ENCODE measurements at regions not wholly inside any gene's neighbourhood (a gene's known extent, or its start where the extent isn't known, plus 50 kb on each side); places are given as distances from the start of the nearest gene placed in this dataset.
"Not testable (repeated sequence)": the region's sequence is repeated elsewhere in the genome, so short reads cannot be mapped to it uniquely, and the experiment has no call there.

- Histone ChIP-seq H4K20me1 (peaks cover 0 to 16% (median 0%) of the 10 kb centered on the region in 11 experiments; a peak in 2 of 22 replicates), H3K9me3 (replicated peaks in 1 of 11) (peaks cover 0 to 19% (median 9%) of the 10 kb centered on the region in 11 experiments; a peak in 13 of 22 replicates), H3K9ac (no peak overlapping the region), H3K36me3 (no peaks in the 10 kb centered on the region), H3K4me1 (peaks cover 40 to 97% (median 86%) of the 10 kb centered on the region in 10 experiments), H3K27me3 (peaks cover 0 to 16% (median 0%) of the 10 kb centered on the region in 11 experiments; a peak in 4 of 22 replicates), H3K27ac (no peak overlapping the region), H3K4me3 (no peak overlapping the region), H3K4me2 (peak overlapping the region; percentile 23 to 91 (median 87); a peak in 20 of 22 replicates)
- no peak for TF ChIP-seq Cebpa-rat (IDR thresholded peaks at IDR 0.05)
Observed at GRCh38 chr22:49517211-49517610, 310.5 kb downstream of the BRD1 start.

GRCh38 chr22:49515475-49515874 is 312.2 kb downstream of the BRD1 start:
- Histone ChIP-seq H3K27me3 (peaks cover 0 to 16% (median 0%) of the 10 kb centered on the region in 11 experiments; a peak in 4 of 22 replicates), H3K4me1 (peaks cover 45 to 89% (median 80%) of the 10 kb centered on the region in 10 experiments), H3K4me2 (peak overlapping the region; percentile 58 to 91 (median 87); a peak in 21 of 22 replicates), H4K20me1 (peaks cover 0 to 16% (median 0%) of the 10 kb centered on the region in 11 experiments; a peak in 2 of 22 replicates), H3K36me3 (no peaks in the 10 kb centered on the region), H3K9me3 (replicated peaks in 1 of 11) (peaks cover 10 to 25% (median 17%) of the 10 kb centered on the region in 11 experiments), H3K27ac (peak overlapping the region in 3 of 11 experiments; percentile 2 to 68 (median 66); a peak in 3 of 22 replicates), H3K4me3 (no peak overlapping the region), H3K9ac (no peak overlapping the region)
- TF ChIP-seq Cebpa-rat (IDR thresholded peaks at IDR 0.05): peak in 9 of 11 experiments; percentile 48 to 93 (median 72); a peak in 16 of 22 replicates

- H4K20me1 ChIP-seq: peaks cover 0 to 16% (median 0%) of the 10 kb centered on the region in 11 experiments; a peak in 2 of 22 replicates
- peaks cover 0 to 16% (median 0%) of the 10 kb centered on the region in 11 experiments; a peak in 4 of 22 replicates for H3K27me3 ChIP-seq
- H3K4me3 ChIP-seq: peak overlapping the region in 4 of 10 experiments; percentile 2 to 36 (median 18); a peak in 6 of 20 replicates
- no peak for TF ChIP-seq Cebpa-rat (IDR thresholded peaks at IDR 0.05)
- peaks cover 9 to 26% (median 16%) of the 10 kb centered on the region in 11 experiments; a peak in 20 of 22 replicates for H3K9me3 ChIP-seq (replicated peaks in 1 of 11)
- H3K27ac ChIP-seq: peak overlapping the region; percentile 6 to 68 (median 58); a peak in 18 of 22 replicates
- no peaks in the 10 kb centered on the region for H3K36me3 ChIP-seq
- H3K4me2 ChIP-seq: peak overlapping the region; percentile 69 to 91 (median 87)
- H3K4me1 ChIP-seq: peaks cover 45 to 85% (median 78%) of the 10 kb centered on the region in 10 experiments
- peak overlapping the region in 9 of 11 experiments; percentile 9 to 54 (median 22); a peak in 12 of 22 replicates for H3K9ac ChIP-seq
Observed at GRCh38 chr22:49514641-49515040, 313.0 kb downstream of the BRD1 start.

GRCh38 chr22:49514211-49514610 is 313.5 kb downstream of the BRD1 start:
- H3K9ac ChIP-seq: peak overlapping the region in 6 of 11 experiments; percentile 9 to 39 (median 13); a peak in 7 of 22 replicates
- H3K4me1 ChIP-seq: peaks cover 45 to 80% (median 73%) of the 10 kb centered on the region in 10 experiments
- peaks cover 9 to 26% (median 16%) of the 10 kb centered on the region in 11 experiments; a peak in 20 of 22 replicates for H3K9me3 ChIP-seq (replicated peaks in 1 of 11)
- peak overlapping the region in 10 of 11 experiments; percentile 14 to 68 (median 58); a peak in 18 of 22 replicates for H3K27ac ChIP-seq
- H3K4me3 ChIP-seq: peak overlapping the region in 4 of 10 experiments; percentile 2 to 36 (median 18); a peak in 5 of 20 replicates
- H3K27me3 ChIP-seq: peaks cover 0 to 15% (median 0%) of the 10 kb centered on the region in 11 experiments; a peak in 4 of 22 replicates
- peak overlapping the region; percentile 69 to 91 (median 87) for H3K4me2 ChIP-seq
- TF ChIP-seq Cebpa-rat (IDR thresholded peaks at IDR 0.05): no peak
- no peaks in the 10 kb centered on the region for H3K36me3 ChIP-seq
- peaks cover 0 to 16% (median 0%) of the 10 kb centered on the region in 11 experiments; a peak in 2 of 22 replicates for H4K20me1 ChIP-seq

- Histone ChIP-seq H3K27ac (peak overlapping the region in 3 of 11 experiments; percentile 66 to 79 (median 68); a peak in 3 of 22 replicates), H3K27me3 (peaks cover 0 to 7% (median 0%) of the 10 kb centered on the region in 11 experiments; a peak in 4 of 22 replicates), H3K9ac (no peak overlapping the region), H3K4me3 (no peak overlapping the region), H4K20me1 (peaks cover 0 to 12% (median 0%) of the 10 kb centered on the region in 11 experiments; a peak in 2 of 22 replicates), H3K4me1 (peaks cover 42 to 72% (median 65%) of the 10 kb centered on the region in 10 experiments), H3K9me3 (replicated peaks in 1 of 11) (peaks cover 9 to 26% (median 16%) of the 10 kb centered on the region in 11 experiments; a peak in 20 of 22 replicates), H3K4me2 (peak overlapping the region in 9 of 11 experiments; percentile 67 to 91 (median 87); a peak in 16 of 22 replicates), H3K36me3 (no peaks in the 10 kb centered on the region)
- TF ChIP-seq Cebpa-rat (IDR thresholded peaks at IDR 0.05): no peak
Observed at GRCh38 chr22:49513358-49513851, 314.3 kb downstream of the BRD1 start.

GRCh38 chr22:49512487-49513165 is 315.0 kb downstream of the BRD1 start:
- Histone ChIP-seq H3K9ac (peak overlapping the region in 1 of 11 experiments; percentile 39; a peak in 1 of 22 replicates), H4K20me1 (peaks cover 0 to 4% (median 0%) of the 10 kb centered on the region in 11 experiments; a peak in 2 of 22 replicates), H3K27ac (peak overlapping the region in 9 of 11 experiments; percentile 73 to 88 (median 81); a peak in 17 of 22 replicates), H3K4me1 (peaks cover 35 to 64% (median 58%) of the 10 kb centered on the region in 10 experiments), H3K4me2 (peak overlapping the region; percentile 4 to 91 (median 62); a peak in 20 of 22 replicates), H3K9me3 (replicated peaks in 1 of 11) (peaks cover 9 to 26% (median 16%) of the 10 kb centered on the region in 11 experiments; a peak in 20 of 22 replicates), H3K27me3 (no peaks in the 10 kb centered on the region), H3K4me3 (peak overlapping the region in 1 of 10 experiments; percentile 13; a peak in 1 of 20 replicates), H3K36me3 (no peaks in the 10 kb centered on the region)
- TF ChIP-seq Cebpa-rat (IDR thresholded peaks at IDR 0.05): no peak

GRCh38 chr22:49511393-49512189 is 316.1 kb downstream of the BRD1 start:
- peak overlapping the region in 1 of 10 experiments; percentile 0; a peak in 4 of 20 replicates for H3K4me3 ChIP-seq
- H3K27ac ChIP-seq: peak overlapping the region; percentile 48 to 88 (median 81); a peak in 21 of 22 replicates
- H3K9me3 ChIP-seq (replicated peaks in 1 of 11): peaks cover 9 to 26% (median 16%) of the 10 kb centered on the region in 11 experiments; a peak in 20 of 22 replicates
- peaks cover 37 to 54% (median 48%) of the 10 kb centered on the region in 10 experiments for H3K4me1 ChIP-seq
- peak overlapping the region; percentile 4 to 91 (median 62); a peak in 21 of 22 replicates for H3K4me2 ChIP-seq
- not testable (repeated sequence) for H3K27me3 ChIP-seq, H3K36me3 ChIP-seq, H4K20me1 ChIP-seq
- peak overlapping the region in 5 of 11 experiments; percentile 26 to 70 (median 39); a peak in 11 of 22 replicates for H3K9ac ChIP-seq

GRCh38 chr22:49510718-49511117 is 317.0 kb downstream of the BRD1 start:
- Histone ChIP-seq H3K9me3 (replicated peaks in 1 of 11) (peaks cover 9 to 31% (median 16%) of the 10 kb centered on the region in 11 experiments; a peak in 21 of 22 replicates), H4K20me1 (no peaks in the 10 kb centered on the region), H3K4me3 (no peak overlapping the region), H3K27ac (peak overlapping the region in 6 of 11 experiments; percentile 79 to 88 (median 86); a peak in 9 of 22 replicates), H3K27me3 (no peaks in the 10 kb centered on the region), H3K4me2 (no peak overlapping the region), H3K36me3 (no peaks in the 10 kb centered on the region), H3K9ac (no peak overlapping the region), H3K4me1 (peaks cover 35 to 46% (median 40%) of the 10 kb centered on the region in 10 experiments)
- TF ChIP-seq Cebpa-rat (IDR thresholded peaks at IDR 0.05): no peak
